GM19240 (cell line): ENCODE measurements at regions not wholly inside any gene's neighbourhood (a gene's known extent, or its start where the extent isn't known, plus 50 kb on each side); places are given as distances from the start of the nearest gene placed in this dataset.
"Not testable (repeated sequence)": the region's sequence is repeated elsewhere in the genome, so short reads cannot be mapped to it uniquely, and the experiment has no call there.

Experiments used
- DNase-seq: peaks from one replicate; pipeline ENCODE4 v3.0.0; 2011; ENCODE audit warnings: low spot score; ENCODE audit not compliant: insufficient read length

GRCh38 chr2:16025876-16026640 is 85.7 kb downstream of the MYCN start:
- DNase-seq = no peak

- DNase-seq = no peak
Measured at GRCh38 chr2:16025211-16025875, 85.0 kb downstream of the MYCN start.

- not testable (repeated sequence) for DNase-seq
Measured at GRCh38 chr2:16024628-16025027, 84.3 kb downstream of the MYCN start.

GRCh38 chr2:16023506-16024360 is 83.4 kb downstream of the MYCN start:
- DNase-seq = no peak

- no peak for DNase-seq
Measured at GRCh38 chr2:16022548-16023240, 82.3 kb downstream of the MYCN start.

- no peak for DNase-seq
Measured at GRCh38 chr2:16021611-16022363, 81.4 kb downstream of the MYCN start.

GRCh38 chr2:16020389-16021008 is 80.1 kb downstream of the MYCN start:
- no peak for DNase-seq

GRCh38 chr2:16019617-16020351 is 79.4 kb downstream of the MYCN start:
- DNase-seq = no peak

- DNase-seq = no peak
Measured at GRCh38 chr2:16019060-16019480, 78.7 kb downstream of the MYCN start.

GRCh38 chr2:16018277-16019059 is 78.1 kb downstream of the MYCN start:
- no peak for DNase-seq

- no peak for DNase-seq
Measured at GRCh38 chr2:16016282-16016681, 75.9 kb downstream of the MYCN start.

- DNase-seq = no peak
Measured at GRCh38 chr2:16015903-16016265, 75.5 kb downstream of the MYCN start.

- DNase-seq = no peak
Measured at GRCh38 chr2:16015210-16015902, 75.0 kb downstream of the MYCN start.

GRCh38 chr2:16014802-16015201 is 74.5 kb downstream of the MYCN start:
- DNase-seq = no peak

GRCh38 chr2:16014041-16014787 is 73.9 kb downstream of the MYCN start:
- DNase-seq = no peak

GRCh38 chr2:16013359-16013911 is 73.1 kb downstream of the MYCN start:
- DNase-seq = no peak
